GM21723 (cell line): ENCODE measurements at regions not wholly inside any gene's neighbourhood (a gene's known extent, or its start where the extent isn't known, plus 50 kb on each side); places are given as distances from the start of the nearest gene placed in this dataset.

ENCODE experiments used
- ATAC-seq: cut with Tn5 transposase; IDR thresholded peaks from one replicate; pipeline ENCODE4 v1.9.1; 2021; ENCODE audit warnings: mild to moderate bottlenecking, moderate library complexity; ENCODE audit not compliant: unreplicated experiment

DNA sequence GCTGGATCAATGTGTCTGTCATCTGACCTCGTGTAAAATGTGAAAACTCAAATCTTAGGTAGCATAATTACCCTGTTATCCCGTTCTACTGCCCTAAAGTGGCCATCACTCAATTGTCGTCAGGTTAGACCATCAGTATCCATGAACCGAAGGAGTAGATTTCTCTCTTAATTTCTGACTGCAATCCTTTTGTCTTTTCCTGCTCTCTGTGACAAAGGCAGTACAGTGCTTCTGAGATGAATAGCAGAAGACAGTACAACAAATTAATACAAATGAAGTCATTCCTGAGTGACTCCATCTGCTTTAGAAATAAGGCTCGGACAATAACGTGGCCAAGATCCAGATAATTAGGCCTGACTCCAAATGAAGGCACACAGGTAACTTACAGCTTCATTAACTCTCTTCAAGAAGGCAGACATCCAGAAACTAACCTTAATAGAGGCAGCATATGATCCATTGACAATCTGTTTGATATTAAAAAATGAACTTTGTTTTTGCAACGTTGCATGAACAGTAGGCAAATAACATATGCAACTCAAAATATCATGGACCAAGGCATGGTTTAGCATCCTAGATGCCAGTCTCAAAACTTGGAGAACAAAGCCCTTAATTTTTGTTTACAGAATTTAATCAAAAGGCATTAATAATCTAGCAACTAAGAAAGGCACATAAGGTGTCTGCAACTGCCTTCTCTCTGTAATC, 96.7 kb upstream of the CDH20 start:
- ATAC-seq, result no peak

- no peak for ATAC-seq
Observed at GRCh38 chr18:61237529-61237928, 95.7 kb upstream of the CDH20 start.

DNA sequence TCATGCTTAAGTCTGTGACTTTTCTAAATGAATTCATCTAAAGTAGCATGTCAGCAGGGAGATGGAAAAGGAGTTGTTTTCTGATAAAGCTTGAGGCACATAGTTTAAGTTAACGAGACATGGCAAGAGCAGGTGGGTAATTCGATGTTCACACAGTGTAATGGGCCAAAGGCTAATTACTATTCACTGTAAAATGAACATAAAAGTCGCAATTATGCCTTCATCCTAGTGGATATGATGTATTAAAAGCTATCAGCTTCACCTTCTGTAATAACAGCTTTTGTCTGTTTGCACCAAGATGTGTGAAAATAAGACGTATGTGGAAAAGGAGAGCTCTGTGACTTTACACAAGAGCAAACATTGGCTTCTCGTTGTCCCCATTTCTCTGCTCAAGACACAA, 94.2 kb upstream of the CDH20 start:
- no peak for ATAC-seq

DNA sequence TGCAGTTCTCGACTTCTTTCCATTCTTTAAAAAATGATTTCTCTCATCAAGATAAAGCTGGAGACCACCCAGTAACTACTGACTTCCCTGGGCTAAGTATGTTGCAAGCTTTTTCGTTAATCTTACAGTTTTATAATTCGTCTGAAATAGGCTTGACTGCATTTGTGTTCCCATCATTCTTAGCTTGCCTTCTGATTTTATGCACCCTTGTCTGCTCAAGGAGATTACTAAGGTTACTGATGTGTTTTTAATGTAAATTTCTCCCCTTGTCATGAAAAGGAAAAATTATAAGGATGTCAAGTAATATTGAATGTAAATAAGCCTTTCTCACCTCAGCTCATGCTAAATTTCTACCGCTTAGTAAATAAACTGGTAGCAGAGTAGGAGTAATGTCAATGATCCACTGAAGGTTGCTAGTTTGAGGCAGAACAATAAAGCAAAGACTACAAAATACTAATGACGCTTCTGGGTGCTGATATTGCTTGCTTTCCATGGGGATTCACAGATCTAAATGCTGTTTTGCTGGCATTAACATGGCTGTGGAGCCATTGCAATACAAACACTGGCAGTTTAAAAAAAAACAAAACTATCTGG, 91.9 kb upstream of the CDH20 start:
- no peak for ATAC-seq

DNA sequence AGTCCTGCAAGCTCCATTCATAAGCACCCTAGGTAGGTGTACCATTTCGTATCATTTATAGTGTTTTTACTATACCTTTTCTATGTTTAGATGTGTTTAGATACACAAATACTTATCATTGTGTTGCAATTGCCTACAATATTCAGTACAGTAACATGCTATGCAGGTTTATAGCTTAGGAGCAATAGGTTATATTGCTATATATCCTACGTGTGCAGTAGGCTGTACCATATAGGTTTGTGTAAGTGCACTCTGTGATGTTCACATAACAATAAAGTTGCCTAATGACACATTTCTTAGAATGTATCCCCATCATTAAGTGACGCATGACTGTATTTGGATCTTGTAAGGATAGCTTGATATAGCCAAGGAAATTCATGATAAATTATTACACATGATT, 88.6 kb upstream of the CDH20 start:
- no peak for ATAC-seq

DNA sequence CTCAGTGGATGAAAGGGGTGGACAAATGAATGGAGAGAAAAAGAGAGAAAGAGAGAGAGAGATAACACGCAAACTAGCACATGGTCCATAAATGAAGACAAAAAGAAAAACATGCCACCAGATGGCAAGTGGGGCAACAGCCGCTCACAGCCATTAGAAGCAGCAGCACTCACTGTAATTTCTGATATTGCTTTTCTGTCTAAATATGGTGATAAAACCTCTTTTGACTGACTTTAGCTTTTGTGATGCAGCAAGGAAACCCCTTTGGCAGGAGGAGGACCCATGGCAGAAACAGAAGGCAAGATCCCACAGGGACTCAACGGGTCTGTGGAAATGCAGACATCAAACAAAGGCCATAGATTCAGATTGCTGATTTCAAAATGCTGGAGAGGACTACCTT, 88.0 kb upstream of the CDH20 start:
- ATAC-seq, result no peak

- ATAC-seq, result no peak
Observed at GRCh38 chr18:61248589-61248988, 84.6 kb upstream of the CDH20 start.

DNA sequence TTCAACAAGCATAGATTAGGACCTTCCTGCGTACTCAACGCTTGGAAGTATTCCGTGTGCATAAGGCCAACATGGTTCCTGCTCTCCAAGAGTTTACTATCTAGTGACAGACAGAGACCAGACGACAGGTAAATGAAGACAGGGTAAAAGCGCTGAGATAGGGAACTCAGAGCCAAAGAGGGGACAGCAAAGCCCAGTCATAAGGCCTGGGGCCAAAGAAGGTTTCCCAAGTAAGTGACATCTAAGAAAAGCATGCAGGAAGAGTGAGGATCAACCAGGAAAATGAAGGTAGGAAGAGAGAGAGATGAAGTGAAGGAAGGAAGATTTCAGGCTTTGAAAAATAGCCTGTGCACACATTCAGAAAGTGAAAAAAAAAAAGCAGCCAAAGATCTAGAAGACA, 76.9 kb upstream of the CDH20 start:
- ATAC-seq, result no peak

DNA sequence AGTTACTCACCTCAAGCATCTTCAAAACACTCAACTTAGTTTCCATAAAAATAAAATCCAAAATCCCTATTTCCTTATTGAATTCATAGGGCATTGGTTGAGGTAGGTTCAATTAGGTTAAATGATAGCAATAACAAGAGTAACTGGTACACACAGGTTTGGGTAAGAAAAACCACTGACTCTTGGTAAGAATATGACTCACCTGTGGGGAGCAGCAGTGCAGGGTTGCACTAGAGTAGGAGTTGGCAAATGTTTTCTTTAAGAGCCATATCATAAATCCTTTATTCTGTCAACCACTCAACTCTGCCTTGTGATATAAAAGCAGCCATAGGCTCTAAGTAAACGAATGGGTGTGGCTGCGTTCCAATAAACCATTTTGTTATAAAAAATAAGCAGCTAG, 71.4 kb upstream of the CDH20 start:
- no peak for ATAC-seq

DNA sequence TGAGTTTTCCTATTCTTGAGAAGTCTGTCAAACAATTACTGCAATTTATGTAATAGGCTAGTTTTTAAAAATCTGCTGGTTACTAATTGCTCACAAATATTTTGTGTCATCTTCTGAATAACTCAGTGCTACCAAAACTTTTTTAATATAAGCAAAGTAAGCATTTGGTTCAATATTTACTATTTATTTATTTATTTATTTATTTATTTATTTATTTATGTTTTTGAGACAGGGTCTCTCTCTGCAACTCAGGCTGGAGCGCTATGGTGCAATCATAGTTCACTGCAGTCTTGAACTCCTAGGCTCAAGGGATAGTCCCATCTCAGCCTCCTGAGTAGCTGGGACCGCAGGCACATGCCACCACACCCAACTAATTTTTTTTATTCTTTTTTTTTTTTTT, 60.4 kb upstream of the CDH20 start:
- ATAC-seq, result no peak

- ATAC-seq, result no peak
Observed at GRCh38 chr18:61273533-61273932, 59.7 kb upstream of the CDH20 start.

DNA sequence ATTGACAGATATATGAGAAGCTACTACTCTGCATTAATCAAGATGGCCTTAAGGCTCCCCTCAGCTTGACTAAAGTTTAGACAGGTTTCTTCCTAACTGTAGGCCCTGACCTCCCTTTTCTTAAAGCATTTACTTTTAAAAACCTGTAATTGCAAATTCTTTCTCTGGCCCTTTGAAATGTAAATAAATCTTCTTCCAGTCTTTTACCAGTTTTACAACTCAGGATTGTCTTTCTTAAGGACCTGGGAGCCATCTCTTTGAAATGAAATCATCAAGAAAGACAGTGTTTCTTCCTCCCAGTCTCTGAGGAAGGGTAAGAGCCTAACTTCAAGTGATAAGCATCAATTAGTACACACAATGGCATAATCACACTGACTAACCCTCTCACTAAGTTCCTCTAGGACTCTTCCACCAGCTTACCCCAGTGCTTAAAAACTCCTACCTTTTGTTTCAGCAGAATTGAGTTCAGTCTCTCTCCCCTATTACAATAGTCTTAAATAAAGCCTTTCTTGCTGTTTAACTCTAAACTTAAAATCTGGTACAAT, 58.7 kb upstream of the CDH20 start:
- no peak for ATAC-seq

- no peak for ATAC-seq
Observed at GRCh38 chr18:61277808-61278207, 55.4 kb upstream of the CDH20 start.

DNA sequence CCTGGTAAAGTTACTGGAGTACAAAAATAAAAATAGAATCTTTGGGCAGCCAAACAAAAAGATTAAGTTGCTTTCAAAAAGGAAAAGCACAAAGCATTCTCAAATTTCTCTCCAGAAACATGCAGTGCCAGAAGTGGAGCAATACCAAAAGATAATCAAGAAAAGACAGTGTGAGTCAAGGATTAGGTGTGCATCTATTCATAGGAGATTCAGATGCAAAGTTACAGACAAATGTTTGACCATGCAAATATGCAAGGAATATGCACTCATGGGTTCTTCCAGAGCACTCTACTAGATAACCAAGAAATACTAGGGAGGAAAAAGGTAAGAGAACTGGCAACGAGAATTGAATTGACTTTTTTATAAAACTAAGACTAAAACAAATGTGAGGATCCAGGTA, 51.8 kb upstream of the CDH20 start:
- ATAC-seq, result no peak

GRCh38 chr18:61282926-61283325, 50.3 kb upstream of the CDH20 start:
- no peak for ATAC-seq
